Colonic mucosa (tissue), 4 donors: ENCODE measurements at regions not wholly inside any gene's neighbourhood (a gene's known extent, or its start where the extent isn't known, plus 50 kb on each side); places are given as distances from the start of the nearest gene placed in this dataset.

Experiments used
- DNase-seq: peaks from one replicate; pipeline ENCODE4 v3.0.0-alpha.2; 2020
- H3K27ac ChIP-seq: fragments of 200-600 bp; one replicate; pipeline ENCODE4 v1.8.0; 2021
- H3K27me3 ChIP-seq: fragments of 200-600 bp; one replicate; pipeline ENCODE4 v1.8.0; 2021
- H3K36me3 ChIP-seq: fragments of 200-600 bp; one replicate; pipeline ENCODE4 v1.8.0; 2021
- H3K4me1 ChIP-seq: fragments of 200-600 bp; one replicate; pipeline ENCODE4 v1.8.0; 2021; ENCODE audit warnings: mild to moderate bottlenecking
- H3K4me3 ChIP-seq: fragments of 200-600 bp; one replicate; pipeline ENCODE4 v1.8.0; 2021
- H3K9ac ChIP-seq, 2 donors: one replicate each; pipeline ENCODE4 v1.7.0; 2013; ENCODE audit warnings: control low read depth in 2 of 2, low read depth in 2 of 2, low read length in 2 of 2
- H3K9me3 ChIP-seq: fragments of 200-600 bp; one replicate; pipeline ENCODE4 v1.8.0; 2021
- intact Hi-C: fragments of 100-400 bp; cut with DNase I; formaldehyde crosslinking; loops from one replicate; pipeline ENCODE4 v1.14.1; 2022
- TF ChIP-seq, protein P1 (sequence below): fragments of 200-600 bp; IDR thresholded peaks from one replicate; pipeline ENCODE4 v1.8.0; 2022; ENCODE audit warnings: antibody characterized with exemption, mild to moderate bottlenecking
- donor health status: healthy.
- donor health status: DM: no; HTN: no; CAD: no.
- donor health status: DM: no; HTN: no; CAD: no.

DNA sequence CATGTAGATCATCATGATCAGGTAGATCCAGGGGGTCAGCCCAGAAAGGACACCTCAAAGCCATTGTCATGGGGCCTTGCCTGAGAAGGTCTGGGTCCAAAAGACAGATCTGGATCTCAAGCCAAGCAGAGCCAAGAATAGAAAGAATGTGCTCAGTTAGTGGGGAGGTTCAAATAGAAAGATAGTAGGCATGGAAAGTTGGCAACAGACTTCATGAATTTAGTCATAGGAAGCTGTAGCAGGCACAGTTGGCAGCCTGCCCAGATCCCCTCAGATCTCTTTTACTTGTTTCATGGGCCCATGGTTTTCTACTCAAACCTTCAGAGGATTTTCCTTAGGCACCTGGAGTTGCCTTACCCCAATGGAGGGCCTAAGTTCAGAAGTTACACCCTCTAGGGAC lies 767.0 kb downstream of the SLC4A3 start:
- Histone ChIP-seq H3K9ac (no peak overlapping the region), H3K4me1 (no peaks in the 10 kb centered on the region), H3K9me3 (no peaks in the 10 kb centered on the region), H3K27me3 (no peaks in the 10 kb centered on the region), H3K27ac (no peak overlapping the region), H3K4me3 (no peak overlapping the region), H3K36me3 (no peaks in the 10 kb centered on the region)
- intact Hi-C loops: no loop called here
- no peak for DNase-seq
- TF ChIP-seq, protein P1, sequence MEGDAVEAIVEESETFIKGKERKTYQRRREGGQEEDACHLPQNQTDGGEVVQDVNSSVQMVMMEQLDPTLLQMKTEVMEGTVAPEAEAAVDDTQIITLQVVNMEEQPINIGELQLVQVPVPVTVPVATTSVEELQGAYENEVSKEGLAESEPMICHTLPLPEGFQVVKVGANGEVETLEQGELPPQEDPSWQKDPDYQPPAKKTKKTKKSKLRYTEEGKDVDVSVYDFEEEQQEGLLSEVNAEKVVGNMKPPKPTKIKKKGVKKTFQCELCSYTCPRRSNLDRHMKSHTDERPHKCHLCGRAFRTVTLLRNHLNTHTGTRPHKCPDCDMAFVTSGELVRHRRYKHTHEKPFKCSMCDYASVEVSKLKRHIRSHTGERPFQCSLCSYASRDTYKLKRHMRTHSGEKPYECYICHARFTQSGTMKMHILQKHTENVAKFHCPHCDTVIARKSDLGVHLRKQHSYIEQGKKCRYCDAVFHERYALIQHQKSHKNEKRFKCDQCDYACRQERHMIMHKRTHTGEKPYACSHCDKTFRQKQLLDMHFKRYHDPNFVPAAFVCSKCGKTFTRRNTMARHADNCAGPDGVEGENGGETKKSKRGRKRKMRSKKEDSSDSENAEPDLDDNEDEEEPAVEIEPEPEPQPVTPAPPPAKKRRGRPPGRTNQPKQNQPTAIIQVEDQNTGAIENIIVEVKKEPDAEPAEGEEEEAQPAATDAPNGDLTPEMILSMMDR: no peak

DNA sequence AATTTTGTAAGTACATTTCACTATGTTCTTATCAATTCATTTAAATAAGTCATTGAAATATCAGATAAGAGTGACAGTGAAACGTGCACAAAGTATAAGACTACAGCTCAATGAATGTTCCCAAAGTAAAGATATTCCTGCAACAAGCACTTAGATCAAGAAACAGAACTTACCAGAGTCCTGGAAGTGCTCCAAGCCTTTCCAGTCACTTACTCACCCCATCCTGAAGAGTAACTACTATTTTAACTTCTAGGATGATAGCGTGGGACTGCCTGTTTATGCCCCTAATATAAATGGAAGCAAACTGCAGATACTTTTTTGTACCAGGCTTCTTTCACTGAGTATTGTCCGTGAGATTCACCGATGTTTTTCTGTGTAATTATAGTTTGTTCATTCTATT lies 768.9 kb downstream of the SLC4A3 start:
- intact Hi-C loops: no loop called here
- TF ChIP-seq, protein P1: no peak
- no peak overlapping the region for H3K9ac ChIP-seq
- no peaks in the 10 kb centered on the region for H3K9me3 ChIP-seq
- no peaks in the 10 kb centered on the region for H3K27me3 ChIP-seq
- no peaks in the 10 kb centered on the region for H3K4me1 ChIP-seq
- no peak overlapping the region for H3K4me3 ChIP-seq
- no peak for DNase-seq
- H3K36me3 ChIP-seq: no peaks in the 10 kb centered on the region
- no peak overlapping the region for H3K27ac ChIP-seq

DNA sequence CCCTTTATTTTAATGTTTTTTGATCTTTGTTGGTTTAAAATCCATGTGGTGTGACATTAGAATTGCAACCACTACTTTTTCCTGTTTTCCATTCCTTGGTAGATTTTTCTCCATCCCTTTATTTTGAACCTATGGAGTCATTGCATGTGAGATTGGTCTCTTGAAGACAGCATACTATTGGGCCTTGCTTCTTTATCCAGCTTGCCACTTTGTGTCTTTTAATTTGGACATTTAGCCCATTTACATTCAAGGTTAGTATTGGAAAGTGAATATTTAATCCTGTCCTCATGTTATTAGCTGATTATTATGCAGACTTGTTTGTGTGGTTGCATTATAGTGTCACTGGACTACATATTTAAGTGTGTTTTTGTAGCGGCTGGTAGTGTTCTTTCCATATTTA lies 782.9 kb downstream of the SLC4A3 start:
- H3K9ac ChIP-seq: no peak overlapping the region
- no peaks in the 10 kb centered on the region for H3K9me3 ChIP-seq
- intact Hi-C loops: no loop called here

DNA sequence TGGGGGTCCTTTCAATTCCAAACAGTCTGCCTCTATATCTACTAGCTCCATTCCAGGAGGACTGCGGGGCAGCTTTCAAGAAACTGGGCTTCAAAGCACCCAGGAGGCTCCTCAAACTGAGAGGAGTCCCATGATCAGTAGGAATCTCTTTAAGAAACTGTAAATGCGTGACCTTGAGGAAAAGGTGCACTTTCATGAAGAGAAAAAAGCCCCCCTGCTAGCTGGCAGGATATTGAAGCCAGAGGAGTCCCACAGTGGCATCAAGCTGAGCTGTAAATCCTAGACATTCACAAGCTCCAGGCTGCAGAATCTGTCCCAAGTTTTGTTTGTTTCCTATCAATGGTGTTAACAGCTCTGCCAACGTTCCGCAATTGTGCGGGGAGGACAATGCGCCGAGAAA lies 790.1 kb downstream of the SLC4A3 start:
- intact Hi-C loops: no loop called here
- H3K27ac ChIP-seq: no peak overlapping the region
- no peak overlapping the region for H3K4me3 ChIP-seq
- H3K36me3 ChIP-seq: no peaks in the 10 kb centered on the region
- H3K27me3 ChIP-seq: no peaks in the 10 kb centered on the region
- TF ChIP-seq, protein P1: no peak
- no peaks in the 10 kb centered on the region for H3K4me1 ChIP-seq
- H3K9ac ChIP-seq: no peak overlapping the region
- no peak for DNase-seq
- no peaks in the 10 kb centered on the region for H3K9me3 ChIP-seq

More for the DNA sequence above, 782.9 kb downstream of the SLC4A3 start:
- Histone ChIP-seq H3K4me1 (no peaks in the 10 kb centered on the region), H3K27ac (no peak overlapping the region), H3K4me3 (no peak overlapping the region), H3K36me3 (no peaks in the 10 kb centered on the region), H3K27me3 (no peaks in the 10 kb centered on the region)
- TF ChIP-seq, protein P1: no peak
- no peak for DNase-seq

DNA sequence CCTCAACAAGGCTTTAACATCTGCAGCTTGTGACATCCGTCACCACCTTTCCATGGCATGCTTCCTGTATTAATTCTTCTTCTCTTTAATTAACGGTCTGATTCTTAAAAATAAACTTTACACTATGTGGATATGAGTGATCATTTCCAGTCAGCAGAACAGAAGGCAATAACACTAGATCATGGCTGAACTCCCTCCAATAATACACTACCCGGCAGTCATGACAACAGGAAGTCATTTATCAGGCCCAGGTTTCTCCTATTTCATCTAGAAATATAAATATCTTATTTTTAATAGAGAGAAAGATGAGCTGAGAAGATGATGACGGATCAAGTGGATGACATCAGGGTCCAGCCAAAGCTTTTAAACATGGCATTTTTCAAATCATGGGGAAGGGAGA lies 792.2 kb downstream of the SLC4A3 start:
- intact Hi-C loops: no loop called here
- TF ChIP-seq, protein P1: no peak
- Histone ChIP-seq H3K4me1 (no peaks in the 10 kb centered on the region), H3K4me3 (no peak overlapping the region), H3K36me3 (no peaks in the 10 kb centered on the region), H3K9me3 (no peaks in the 10 kb centered on the region), H3K9ac (no peak overlapping the region), H3K27me3 (no peaks in the 10 kb centered on the region), H3K27ac (no peak overlapping the region)
- DNase-seq: no peak

DNA sequence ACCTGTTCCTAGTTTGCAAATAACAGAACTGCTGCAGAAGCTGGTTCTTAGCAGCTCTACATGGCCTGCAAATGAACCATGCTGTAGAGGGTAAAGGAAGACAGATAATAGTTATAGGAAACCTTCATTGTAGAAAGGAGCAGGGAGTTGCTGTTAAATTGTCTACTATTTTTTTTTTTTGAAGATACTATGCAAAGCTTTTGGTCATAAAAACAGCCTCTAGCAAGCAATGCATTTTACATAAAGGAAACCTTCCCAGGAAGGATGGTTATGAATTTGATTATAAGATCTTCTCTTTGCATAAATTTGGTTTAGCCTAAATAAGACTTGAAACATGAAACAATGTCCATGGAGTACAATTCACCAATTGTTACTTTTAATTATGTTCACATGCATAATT lies 793.4 kb downstream of the SLC4A3 start:
- intact Hi-C loops: no loop called here
- TF ChIP-seq, protein P1: no peak

More for the DNA sequence above, 793.4 kb downstream of the SLC4A3 start:
- Histone ChIP-seq H3K4me1 (no peaks in the 10 kb centered on the region), H3K9me3 (no peaks in the 10 kb centered on the region), H3K27ac (no peak overlapping the region), H3K27me3 (no peaks in the 10 kb centered on the region), H3K36me3 (no peaks in the 10 kb centered on the region), H3K4me3 (no peak overlapping the region), H3K9ac (no peak overlapping the region)
- no peak for DNase-seq
